ENCODE measurements at regions not wholly inside any gene's neighbourhood (a gene's known extent, or its start where the extent isn't known, plus 50 kb on each side); places are given as distances from the start of the nearest gene placed in this dataset.

DNA sequence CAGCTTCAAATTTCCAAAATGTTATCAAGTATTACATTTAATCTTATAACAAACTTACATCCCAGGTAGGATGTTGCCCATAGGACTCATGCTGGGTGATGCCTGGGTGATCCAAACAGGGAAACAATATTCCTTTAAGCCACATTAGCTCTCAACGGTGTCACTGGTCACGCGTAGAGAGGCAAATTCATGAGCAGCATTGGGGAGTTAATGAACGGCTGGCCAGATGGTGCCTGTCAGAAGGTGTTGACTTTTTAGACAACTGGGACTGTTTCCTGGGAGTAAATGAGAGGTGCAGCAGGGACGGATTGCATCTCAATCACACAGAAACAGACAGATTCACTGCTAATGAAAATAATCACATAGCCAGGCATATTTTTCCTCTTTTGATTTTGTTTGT, 83.3 kb upstream of the ID4 start:
- TF ChIP-seq, protein P1, sequence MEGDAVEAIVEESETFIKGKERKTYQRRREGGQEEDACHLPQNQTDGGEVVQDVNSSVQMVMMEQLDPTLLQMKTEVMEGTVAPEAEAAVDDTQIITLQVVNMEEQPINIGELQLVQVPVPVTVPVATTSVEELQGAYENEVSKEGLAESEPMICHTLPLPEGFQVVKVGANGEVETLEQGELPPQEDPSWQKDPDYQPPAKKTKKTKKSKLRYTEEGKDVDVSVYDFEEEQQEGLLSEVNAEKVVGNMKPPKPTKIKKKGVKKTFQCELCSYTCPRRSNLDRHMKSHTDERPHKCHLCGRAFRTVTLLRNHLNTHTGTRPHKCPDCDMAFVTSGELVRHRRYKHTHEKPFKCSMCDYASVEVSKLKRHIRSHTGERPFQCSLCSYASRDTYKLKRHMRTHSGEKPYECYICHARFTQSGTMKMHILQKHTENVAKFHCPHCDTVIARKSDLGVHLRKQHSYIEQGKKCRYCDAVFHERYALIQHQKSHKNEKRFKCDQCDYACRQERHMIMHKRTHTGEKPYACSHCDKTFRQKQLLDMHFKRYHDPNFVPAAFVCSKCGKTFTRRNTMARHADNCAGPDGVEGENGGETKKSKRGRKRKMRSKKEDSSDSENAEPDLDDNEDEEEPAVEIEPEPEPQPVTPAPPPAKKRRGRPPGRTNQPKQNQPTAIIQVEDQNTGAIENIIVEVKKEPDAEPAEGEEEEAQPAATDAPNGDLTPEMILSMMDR (IDR thresholded peaks at IDR 0.05 in 2 of 3, conservative IDR thresholded peaks at IDR 0.05 in 1 of 3; ENCODE audit: control insufficient read depth in 2 of 3, extremely low read depth in 1 of 3, insufficient read depth in 1 of 3, low read depth in 3 of 3, low read length in 3 of 3), result no peak
- TF ChIP-seq TARDBP (IDR thresholded peaks at IDR 0.05; ENCODE audit: borderline replicate concordance), result no peak
- TF ChIP-seq POLR2A (IDR thresholded peaks at IDR 0.05; ENCODE audit: low read depth, low read length), result no peak
- no peak for TF ChIP-seq SP1 (IDR thresholded peaks at IDR 0.05; ENCODE audit: low read depth, low read length)
- TF ChIP-seq FOXM1 (IDR thresholded peaks at IDR 0.05; ENCODE audit: low read depth, low read length), result no peak
- no peak for TF ChIP-seq RFX5 (IDR thresholded peaks at IDR 0.05; ENCODE audit: low read depth, low read length)
- TF ChIP-seq, protein P2, sequence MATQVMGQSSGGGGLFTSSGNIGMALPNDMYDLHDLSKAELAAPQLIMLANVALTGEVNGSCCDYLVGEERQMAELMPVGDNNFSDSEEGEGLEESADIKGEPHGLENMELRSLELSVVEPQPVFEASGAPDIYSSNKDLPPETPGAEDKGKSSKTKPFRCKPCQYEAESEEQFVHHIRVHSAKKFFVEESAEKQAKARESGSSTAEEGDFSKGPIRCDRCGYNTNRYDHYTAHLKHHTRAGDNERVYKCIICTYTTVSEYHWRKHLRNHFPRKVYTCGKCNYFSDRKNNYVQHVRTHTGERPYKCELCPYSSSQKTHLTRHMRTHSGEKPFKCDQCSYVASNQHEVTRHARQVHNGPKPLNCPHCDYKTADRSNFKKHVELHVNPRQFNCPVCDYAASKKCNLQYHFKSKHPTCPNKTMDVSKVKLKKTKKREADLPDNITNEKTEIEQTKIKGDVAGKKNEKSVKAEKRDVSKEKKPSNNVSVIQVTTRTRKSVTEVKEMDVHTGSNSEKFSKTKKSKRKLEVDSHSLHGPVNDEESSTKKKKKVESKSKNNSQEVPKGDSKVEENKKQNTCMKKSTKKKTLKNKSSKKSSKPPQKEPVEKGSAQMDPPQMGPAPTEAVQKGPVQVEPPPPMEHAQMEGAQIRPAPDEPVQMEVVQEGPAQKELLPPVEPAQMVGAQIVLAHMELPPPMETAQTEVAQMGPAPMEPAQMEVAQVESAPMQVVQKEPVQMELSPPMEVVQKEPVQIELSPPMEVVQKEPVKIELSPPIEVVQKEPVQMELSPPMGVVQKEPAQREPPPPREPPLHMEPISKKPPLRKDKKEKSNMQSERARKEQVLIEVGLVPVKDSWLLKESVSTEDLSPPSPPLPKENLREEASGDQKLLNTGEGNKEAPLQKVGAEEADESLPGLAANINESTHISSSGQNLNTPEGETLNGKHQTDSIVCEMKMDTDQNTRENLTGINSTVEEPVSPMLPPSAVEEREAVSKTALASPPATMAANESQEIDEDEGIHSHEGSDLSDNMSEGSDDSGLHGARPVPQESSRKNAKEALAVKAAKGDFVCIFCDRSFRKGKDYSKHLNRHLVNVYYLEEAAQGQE (IDR thresholded peaks at IDR 0.05; ENCODE audit: low read depth, low read length), result no peak
- TF ChIP-seq RBBP5 (conservative IDR thresholded peaks at IDR 0.05), result no peak
- TF ChIP-seq POLR2AphosphoS5 (IDR thresholded peaks at IDR 0.05; ENCODE audit: low read length), result no peak
- no peak for TF ChIP-seq HDGF (IDR thresholded peaks at IDR 0.05)
- no peak for TF ChIP-seq EZH2 (IDR thresholded peaks at IDR 0.05; ENCODE audit: borderline replicate concordance, control insufficient read depth, low read depth, low read length)
- TF ChIP-seq SRF (IDR thresholded peaks at IDR 0.05; ENCODE audit: low read depth in 2 of 2, low read length in 2 of 2), result no peak
- no peak for TF ChIP-seq EP300 (IDR thresholded peaks at IDR 0.05; ENCODE audit: borderline replicate concordance in 1 of 2, control insufficient read depth in 1 of 2, low read depth in 2 of 2, low read length in 2 of 2)

Data from GM12878 (cell line).